NCI-H748 (cell line): ENCODE measurements at regions not wholly inside any gene's neighbourhood (a gene's known extent, or its start where the extent isn't known, plus 50 kb on each side); places are given as distances from the start of the nearest gene placed in this dataset.
A peak's percentile ranks its signal among the peaks of the same experiment; 100 is the strongest.

Source experiments
- DNase-seq: peaks from one replicate; lab custom pipeline; 2025; ENCODE audit not compliant: unreplicated experiment; lab: John Stamatoyannopoulos, UW

DNA sequence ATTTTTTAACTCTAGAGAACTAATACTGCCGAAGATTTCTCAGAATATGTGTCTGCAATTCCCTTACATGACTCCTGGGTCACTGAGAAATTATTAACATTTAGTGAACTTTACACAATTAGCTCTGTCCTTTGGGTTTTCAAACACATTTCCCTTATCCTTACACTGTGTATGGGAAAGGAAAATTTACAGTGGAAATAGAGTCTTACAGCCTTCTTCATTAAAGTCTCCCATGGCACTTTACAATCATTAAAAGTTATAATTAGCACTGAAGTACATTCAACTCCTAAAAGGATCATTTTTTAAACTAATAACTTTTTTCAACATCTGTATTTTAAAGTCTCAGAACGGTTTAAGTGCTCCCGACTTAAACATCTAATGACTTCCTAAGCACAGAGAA is 627.5 kb upstream of the TYRP1 start:
- DNase-seq: no peak

- DNase-seq: no peak
These were observed 626.6 kb upstream of the TYRP1 start for GRCh38 chr9:12066455-12067035.

DNA sequence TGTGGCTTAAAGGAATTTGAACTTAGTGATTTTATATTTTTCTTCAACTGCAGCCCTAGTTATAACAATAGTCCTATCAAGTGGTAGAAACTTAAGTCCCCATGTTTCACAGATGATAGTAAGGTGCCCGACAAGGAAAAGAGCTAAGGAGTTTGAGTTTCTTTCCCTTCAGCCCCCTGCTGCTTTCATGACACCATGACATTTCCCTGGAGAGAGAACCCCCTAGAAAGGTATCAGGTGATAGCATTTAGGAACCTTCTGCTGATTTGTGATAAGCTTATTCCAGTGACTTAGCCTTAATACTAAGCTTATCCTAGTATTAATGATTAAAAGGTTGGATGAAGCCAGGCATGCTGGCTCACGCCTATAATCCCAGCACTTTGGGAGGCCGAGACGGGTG is 623.8 kb upstream of the TYRP1 start:
- no peak for DNase-seq

DNA sequence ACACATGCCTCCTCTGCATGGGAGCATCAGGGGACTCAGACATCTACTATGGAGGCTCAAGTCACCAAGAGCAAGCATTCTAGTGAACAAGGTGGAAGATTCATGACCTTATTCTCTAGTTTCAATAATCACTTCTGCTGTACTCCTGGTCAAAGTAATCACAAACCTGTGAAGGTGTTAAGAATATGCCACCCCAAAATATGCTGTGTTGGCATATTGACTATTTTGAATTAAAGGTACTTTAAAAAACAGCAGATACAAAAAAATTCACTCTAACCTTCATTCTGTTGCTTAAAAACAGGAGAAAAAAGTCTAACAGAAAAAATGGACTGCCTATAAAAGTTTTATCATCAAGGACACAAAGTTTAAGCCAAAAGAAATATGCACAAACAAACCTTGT is 607.8 kb upstream of the TYRP1 start:
- DNase-seq: no peak

DNA sequence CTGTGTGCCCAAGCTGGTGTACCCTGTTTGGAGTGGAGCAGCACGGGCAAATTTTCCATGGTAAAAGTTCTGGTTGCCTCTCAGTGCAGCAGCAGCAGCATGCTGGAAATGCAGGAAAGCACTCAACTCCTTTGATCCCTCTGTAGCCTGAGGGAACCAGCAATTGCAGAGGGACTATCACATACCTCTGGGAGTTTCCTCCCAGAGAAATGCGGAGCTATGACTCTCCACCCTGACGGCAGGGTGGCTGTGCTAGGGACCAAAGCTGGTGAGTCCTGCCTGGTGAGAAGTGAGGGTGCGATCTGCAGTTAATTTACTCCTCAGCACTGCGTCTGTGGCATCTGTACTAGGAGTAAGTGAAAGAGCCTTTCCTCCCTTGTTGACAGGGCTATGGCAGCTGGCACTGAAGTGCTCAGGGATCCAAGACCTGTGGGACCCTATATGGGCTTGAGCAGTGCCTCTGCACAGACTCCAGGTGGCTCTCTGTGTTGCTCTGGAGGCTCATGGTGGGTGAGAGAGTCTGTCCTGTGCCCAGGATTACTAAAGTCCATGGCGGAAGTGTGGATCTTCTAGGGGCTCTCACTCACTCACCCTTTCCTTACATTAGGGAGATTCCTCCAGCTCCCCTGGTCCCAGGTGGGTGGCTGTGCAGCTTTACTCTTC is 601.2 kb upstream of the TYRP1 start:
- no peak for DNase-seq

- no peak for DNase-seq
These were observed 599.1 kb upstream of the TYRP1 start for GRCh38 chr9:12094046-12094445.

GRCh38 chr9:12095931-12096330 is 597.3 kb upstream of the TYRP1 start:
- no peak for DNase-seq

DNA sequence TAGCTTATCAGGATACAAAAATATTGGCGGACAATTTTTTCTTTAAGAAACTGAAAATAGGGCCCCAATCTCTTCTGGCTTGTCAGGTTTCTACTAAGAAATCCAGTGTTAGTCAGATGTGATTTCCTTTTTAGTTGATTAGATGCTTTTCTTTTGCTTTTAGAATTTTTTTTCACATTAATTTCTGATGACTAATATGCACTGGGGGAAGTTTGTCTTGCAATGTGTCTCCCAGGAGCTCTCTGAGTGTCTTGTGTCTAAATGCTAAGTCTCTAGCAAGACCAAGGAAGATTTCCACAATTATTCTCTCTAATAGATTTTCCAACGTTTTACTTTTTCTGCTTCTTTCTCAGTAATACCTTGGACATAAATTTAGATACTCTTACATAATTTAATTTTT is 559.8 kb upstream of the TYRP1 start:
- no peak for DNase-seq

DNA sequence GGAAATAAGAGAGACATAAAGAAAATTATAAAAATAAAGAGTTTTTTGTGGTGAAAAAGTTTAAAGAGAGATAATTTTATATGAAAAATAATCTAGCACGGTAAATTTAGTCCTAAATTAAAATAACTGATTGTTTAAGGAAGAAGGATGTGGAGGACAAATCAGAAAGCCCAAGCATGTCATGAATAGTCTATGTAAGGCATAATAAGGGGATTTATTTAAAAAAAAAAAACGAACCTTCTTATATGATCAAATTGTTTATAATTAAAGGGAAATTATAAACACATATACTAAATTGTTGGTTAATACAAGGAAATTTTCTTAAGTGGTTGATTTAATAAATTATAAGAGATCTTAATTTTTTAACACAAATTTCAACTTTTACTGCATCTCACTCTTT is 551.8 kb upstream of the TYRP1 start:
- peak; percentile 7 for DNase-seq

DNA sequence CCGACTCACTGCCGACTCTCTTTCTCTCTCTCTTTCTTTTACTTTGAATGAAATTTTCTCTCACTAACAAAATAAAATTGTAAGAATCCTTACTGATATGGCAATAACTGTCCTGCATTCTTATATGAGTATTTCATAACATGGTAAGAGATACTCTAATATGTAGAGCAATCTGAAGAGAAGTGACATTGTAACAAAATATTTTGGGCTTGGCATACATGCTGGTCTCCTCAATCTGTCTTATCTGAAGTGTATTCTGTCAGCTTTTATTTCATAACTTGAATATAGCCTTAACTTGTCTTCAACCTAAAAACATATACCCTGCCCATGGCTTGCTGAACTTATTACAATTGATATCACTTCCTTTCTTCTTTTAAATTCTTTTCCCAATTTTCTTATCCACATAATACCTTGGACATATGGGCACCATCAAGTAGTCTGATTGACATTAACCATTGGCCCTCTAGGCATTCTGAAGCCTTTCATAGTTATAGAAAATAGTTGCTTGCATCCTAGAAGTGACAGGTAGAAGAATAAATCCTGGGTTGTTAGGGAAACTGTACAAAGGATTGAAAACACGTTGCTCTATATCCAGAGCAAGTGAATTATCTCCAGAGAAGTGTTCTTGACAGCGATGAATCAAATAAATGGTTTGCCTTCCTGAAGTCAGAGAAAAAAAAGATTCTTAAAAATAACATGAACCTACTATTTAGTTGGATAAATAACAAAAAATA is 537.6 kb upstream of the TYRP1 start:
- no peak for DNase-seq

DNA sequence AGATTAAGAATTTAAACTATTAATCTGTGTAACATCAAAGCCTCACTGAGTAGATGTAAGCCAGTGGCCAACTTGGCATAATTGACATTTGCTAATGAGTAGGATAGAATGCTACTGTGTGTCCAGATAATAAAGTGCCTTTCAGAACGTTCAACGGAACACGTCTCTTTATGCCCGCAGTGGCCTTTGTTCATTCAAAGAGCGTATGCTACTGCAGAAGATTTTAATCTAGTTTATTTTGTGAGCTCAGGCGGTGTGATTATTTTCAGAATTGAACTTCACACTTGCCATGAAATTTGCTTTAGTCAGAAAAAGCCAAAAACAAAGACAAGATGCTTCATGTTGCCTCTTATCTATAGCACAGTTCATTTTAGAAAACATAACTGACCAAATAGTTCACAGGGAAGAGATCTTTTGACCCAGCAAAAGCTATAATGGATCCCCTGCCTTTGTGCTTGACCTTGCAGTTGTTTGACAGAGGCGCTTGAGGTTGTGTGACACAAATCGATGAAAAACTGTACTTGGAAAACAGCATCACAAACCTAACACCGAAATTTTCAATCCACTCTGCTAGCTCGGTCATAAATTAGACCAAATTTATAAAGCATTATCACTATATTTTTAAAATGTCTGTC is 530.9 kb upstream of the TYRP1 start:
- peak; percentile 12 for DNase-seq

DNA sequence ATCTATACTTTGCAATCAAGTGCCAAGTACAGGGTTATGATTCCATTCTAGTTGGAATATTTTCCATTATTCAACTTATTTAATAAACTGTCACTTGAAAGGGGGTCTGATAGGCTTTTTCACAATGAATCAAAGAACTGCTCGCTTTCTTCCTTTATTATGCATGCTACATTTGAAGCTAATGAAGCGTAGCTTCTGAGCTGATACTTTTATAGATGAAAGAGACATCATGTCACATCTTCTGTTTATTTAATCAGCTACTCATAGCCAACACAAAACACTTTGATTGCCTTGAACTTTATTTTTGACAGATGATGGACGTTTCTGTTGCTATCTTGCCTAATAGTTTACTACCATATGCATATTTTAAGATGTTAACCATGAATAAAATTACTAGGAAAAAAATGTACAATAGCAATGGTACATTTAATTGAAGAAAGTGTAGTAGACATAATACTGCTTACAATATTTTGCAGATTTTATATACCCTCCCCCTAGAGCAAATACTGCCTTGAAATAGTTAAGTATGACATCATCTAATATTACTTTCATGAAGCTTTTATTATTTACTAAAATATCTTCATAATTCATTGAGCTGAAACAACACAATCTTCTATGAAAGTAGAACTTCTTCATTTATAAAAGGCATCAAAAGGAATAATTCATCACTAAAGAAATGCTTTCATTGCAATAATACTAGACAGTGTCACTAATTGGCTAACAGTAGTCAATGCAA is 529.3 kb upstream of the TYRP1 start:
- DNase-seq: no peak

- DNase-seq: peak; percentile 21
These were observed 526.7 kb upstream of the TYRP1 start for GRCh38 chr9:12166518-12166917.

DNA sequence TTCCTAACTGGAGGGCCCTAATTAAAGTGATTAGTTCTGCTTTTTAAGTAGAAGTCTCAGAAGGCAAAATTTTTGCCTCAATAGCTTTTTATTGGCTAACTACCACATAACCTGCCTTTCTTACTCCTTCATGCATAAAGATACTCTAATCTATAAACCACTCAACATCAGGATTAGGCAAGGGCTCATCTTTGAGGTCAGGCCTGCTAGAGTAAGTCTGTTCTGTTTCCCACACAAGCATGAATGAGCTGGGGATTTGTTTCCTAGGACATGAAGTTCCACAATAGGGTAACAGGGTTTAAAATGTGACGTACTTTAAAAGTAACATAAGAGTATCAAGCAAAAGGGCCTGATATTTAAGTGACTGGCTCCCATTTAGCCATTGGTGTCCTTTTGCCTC is 522.7 kb upstream of the TYRP1 start:
- no peak for DNase-seq

- DNase-seq: no peak
These were observed 514.6 kb upstream of the TYRP1 start for GRCh38 chr9:12178634-12179033.

- DNase-seq: no peak
These were observed 510.4 kb upstream of the TYRP1 start for GRCh38 chr9:12182806-12183205.

DNA sequence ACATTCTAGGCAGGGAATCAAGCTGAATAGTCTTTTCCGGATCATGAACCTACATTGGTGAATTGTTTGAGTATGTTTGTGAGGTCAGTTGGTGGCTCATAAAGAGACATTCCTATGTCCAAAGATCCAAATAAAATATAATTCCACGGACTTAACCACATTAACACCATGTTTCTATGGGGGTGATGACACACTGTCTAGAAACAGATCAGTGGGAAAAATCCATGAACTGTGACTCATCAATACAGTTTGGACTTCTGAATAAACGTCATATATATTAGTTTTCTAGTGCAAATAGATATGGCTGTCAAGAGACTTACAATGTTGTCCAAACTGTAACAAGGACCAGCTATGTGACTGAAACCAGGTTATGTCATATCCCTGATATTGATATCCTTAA is 509.9 kb upstream of the TYRP1 start:
- DNase-seq: no peak

DNA sequence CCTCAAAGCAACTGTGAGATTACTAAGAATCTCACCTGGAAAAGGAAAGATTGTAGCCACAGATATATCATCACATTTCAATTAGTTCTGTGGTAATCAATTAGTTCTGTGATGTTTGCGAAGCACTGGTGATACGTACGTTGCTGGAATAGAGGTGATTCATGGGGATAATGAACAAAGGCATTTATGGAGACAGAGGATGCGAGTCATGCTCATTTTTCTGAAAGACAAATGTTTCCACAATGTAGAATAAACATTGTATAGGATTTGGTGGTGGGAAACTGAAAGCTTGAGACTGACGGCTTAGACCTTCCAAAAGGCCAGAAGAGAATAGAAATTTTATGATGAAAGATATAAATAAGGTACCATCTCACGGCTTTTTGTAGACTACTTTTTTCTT is 507.3 kb upstream of the TYRP1 start:
- peak; percentile 13 for DNase-seq

DNA sequence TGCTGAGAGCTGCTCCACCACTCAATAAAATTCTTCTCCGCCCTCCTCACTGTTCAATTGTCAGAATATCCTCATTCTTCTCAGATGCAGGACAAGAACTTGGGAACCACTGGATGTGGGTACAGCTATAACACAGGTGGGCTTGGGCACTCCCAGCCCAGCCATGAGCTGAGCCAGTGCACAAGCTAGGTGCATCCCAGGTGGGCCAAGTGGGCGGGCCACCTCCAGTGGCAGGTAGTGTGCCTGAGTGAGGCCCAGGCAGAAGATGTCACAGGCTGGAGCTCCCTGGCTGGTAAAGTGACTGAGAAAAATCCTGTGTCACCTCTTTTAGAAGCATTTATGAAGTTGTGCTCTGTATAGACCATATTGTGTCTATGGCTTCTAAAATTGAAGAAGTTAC is 501.6 kb upstream of the TYRP1 start:
- DNase-seq: no peak

DNA sequence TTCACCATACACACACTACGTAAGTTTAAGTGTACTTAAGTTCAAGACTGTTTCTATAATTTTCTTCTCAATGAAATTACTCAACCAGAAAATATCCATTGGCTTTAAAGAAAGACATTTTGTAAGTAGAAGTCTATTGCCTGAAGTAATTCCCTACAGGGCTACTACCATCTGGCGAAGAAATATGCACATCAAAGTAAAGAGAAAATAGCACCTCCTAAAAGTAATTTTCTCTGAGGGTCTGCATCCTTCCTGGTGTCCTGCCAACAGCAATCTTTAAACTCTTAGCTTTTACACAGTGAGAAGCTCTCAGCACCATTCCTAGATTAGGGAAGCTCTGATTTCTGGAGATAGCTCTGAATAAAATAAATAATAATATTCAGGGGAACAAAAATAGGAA is 498.5 kb upstream of the TYRP1 start:
- DNase-seq: no peak

DNA sequence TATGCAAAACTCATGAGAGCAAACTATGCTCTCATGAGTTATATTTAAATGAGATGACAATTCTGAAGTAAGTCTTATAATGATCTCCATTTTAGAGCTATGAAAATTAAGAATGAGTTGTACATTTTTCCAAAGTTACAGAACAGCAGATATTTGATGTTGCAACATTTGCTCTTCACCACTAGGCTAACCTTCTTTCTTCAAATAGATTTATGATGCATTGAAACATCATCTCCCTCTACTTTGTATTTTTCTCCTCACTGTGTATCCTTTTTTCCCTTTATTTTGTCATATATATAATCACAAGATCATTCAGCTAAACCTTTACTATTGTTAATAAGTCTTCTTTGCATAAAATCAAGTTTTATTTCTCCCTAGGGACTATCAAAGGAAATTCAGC is 497.7 kb upstream of the TYRP1 start:
- no peak for DNase-seq
